ENCODE measurements at regions not wholly inside any gene's neighbourhood (a gene's known extent, or its start where the extent isn't known, plus 50 kb on each side); places are given as distances from the start of the nearest gene placed in this dataset.

GRCh38 chr1:238621405-238621804 lies 730.7 kb upstream of the ZP4 start:
- no peak for TF ChIP-seq POLR2A (IDR thresholded peaks at IDR 0.05)
- TF ChIP-seq, protein P1, sequence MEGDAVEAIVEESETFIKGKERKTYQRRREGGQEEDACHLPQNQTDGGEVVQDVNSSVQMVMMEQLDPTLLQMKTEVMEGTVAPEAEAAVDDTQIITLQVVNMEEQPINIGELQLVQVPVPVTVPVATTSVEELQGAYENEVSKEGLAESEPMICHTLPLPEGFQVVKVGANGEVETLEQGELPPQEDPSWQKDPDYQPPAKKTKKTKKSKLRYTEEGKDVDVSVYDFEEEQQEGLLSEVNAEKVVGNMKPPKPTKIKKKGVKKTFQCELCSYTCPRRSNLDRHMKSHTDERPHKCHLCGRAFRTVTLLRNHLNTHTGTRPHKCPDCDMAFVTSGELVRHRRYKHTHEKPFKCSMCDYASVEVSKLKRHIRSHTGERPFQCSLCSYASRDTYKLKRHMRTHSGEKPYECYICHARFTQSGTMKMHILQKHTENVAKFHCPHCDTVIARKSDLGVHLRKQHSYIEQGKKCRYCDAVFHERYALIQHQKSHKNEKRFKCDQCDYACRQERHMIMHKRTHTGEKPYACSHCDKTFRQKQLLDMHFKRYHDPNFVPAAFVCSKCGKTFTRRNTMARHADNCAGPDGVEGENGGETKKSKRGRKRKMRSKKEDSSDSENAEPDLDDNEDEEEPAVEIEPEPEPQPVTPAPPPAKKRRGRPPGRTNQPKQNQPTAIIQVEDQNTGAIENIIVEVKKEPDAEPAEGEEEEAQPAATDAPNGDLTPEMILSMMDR (IDR thresholded peaks at IDR 0.05), result no peak
